SU-DHL-6 (cell line): ENCODE measurements at regions not wholly inside any gene's neighbourhood (a gene's known extent, or its start where the extent isn't known, plus 50 kb on each side); places are given as distances from the start of the nearest gene placed in this dataset.

ENCODE experiments used
- H2AFZ ChIP-seq: fragments of 200-600 bp; sonication (generic); 2 replicates; pipeline ENCODE4 v1.6.1; 2014; ENCODE audit warnings: low read depth, mild to moderate bottlenecking, moderate library complexity, mixed read lengths, antibody characterized with exemption, low read length; ENCODE audit not compliant: severe bottlenecking
- H3F3A ChIP-seq: fragments of 200-600 bp; shearing (Covaris generic); 2 replicates; pipeline ENCODE4 v1.6.0; 2016; ENCODE audit warnings: antibody characterized with exemption, mild to moderate bottlenecking; ENCODE audit not compliant: insufficient read depth
- H3K27ac ChIP-seq: fragments of 200-600 bp; sonication (generic); 2 replicates; pipeline ENCODE4 v1.5.1; 2016; ENCODE audit warnings: low read depth, mild to moderate bottlenecking, low read length, moderate library complexity, mixed read lengths
- H3K27me3 ChIP-seq: fragments of 200-600 bp; sonication (generic), shearing (Covaris generic); 2 replicates; pipeline ENCODE4 v1.6.0; 2014; ENCODE audit warnings: mild to moderate bottlenecking, low read length
- H3K36me3 ChIP-seq: fragments of 200-600 bp; sonication (generic); 2 replicates; pipeline ENCODE4 v1.6.1; 2014; ENCODE audit warnings: mild to moderate bottlenecking, low read length, mixed read lengths
- H3K4me2 ChIP-seq: fragments of 300-600, 200-600 bp; shearing (Covaris generic), sonication (generic); 2 replicates; pipeline ENCODE4 v1.6.0; 2014; ENCODE audit warnings: low read length, low read depth, mild to moderate bottlenecking; ENCODE audit not compliant: poor library complexity, severe bottlenecking
- H3K4me3 ChIP-seq: fragments of 200-600 bp; sonication (generic); 2 replicates; pipeline ENCODE4 v1.5.1; 2014; ENCODE audit warnings: antibody characterized with exemption, low read length, mild to moderate bottlenecking, mixed read lengths; ENCODE audit not compliant: insufficient read depth, poor library complexity, severe bottlenecking
- H3K79me2 ChIP-seq: fragments of 200-600 bp; sonication (generic); 2 replicates; pipeline ENCODE4 v1.6.1; 2014; ENCODE audit warnings: mild to moderate bottlenecking, low read length, moderate library complexity; ENCODE audit not compliant: insufficient read depth
- H3K9ac ChIP-seq: fragments of 200-600 bp; sonication (generic); 2 replicates; pipeline ENCODE4 v1.7.0; 2014; ENCODE audit warnings: mild to moderate bottlenecking, low read length
- H3K9me2 ChIP-seq: fragments of 200-600 bp; sonication (generic); replicated peaks from 2 replicates; pipeline ENCODE4 v1.6.1; 2014; ENCODE audit warnings: low read length; ENCODE audit not compliant: insufficient read depth
- H3K9me3 ChIP-seq: fragments of 200-600 bp; sonication (generic); 2 replicates; pipeline ENCODE4 v1.6.1; 2014; ENCODE audit warnings: low read length, mixed read lengths; ENCODE audit not compliant: insufficient read depth
- H4K20me1 ChIP-seq: fragments of 200-600 bp; sonication (generic); 2 replicates; pipeline ENCODE4 v1.6.1; 2014; ENCODE audit warnings: low read depth, mild to moderate bottlenecking, antibody characterized with exemption, low read length, moderate library complexity, mixed read lengths
- EZH2phosphoT487 ChIP-seq: fragments of 200-600 bp; sonication (generic), shearing (Covaris generic); conservative IDR thresholded peaks from 2 replicates; pipeline ENCODE4 v1.6.1; 2018; ENCODE audit warnings: mild to moderate bottlenecking, antibody characterized with exemption, low read length, moderate library complexity, mixed read lengths
- TF ChIP-seq, protein P1 (sequence below): fragments of 200-600 bp; sonication (generic); IDR thresholded peaks from one replicate; pipeline ENCODE4 v1.5.1; 2017; ENCODE audit warnings: antibody characterized with exemption, mild to moderate bottlenecking, low read length, moderate library complexity; ENCODE audit not compliant: insufficient read depth, poor library complexity, severe bottlenecking

- Histone ChIP-seq H3K9me3 (peaks cover 16% of the 10 kb centered on the region; the same call in 1 of the 2 replicates), H3K27ac (peak overlapping the region; percentile 97), H3K4me2 (peak overlapping the region; percentile 92), H3K79me2 (peaks cover 97% of the 10 kb centered on the region), H3K9me2 (no peaks in the 10 kb centered on the region), H2AFZ (no peak overlapping the region), H4K20me1 (no peaks in the 10 kb centered on the region), H3K9ac (no peak overlapping the region), H3K4me3 (peak overlapping the region; percentile 74), H3F3A (peaks cover 25% of the 10 kb centered on the region), H3K27me3 (no peaks in the 10 kb centered on the region), H3K36me3 (peaks cover 30% of the 10 kb centered on the region)
- no peak for TF ChIP-seq EZH2phosphoT487
- TF ChIP-seq, protein P1, sequence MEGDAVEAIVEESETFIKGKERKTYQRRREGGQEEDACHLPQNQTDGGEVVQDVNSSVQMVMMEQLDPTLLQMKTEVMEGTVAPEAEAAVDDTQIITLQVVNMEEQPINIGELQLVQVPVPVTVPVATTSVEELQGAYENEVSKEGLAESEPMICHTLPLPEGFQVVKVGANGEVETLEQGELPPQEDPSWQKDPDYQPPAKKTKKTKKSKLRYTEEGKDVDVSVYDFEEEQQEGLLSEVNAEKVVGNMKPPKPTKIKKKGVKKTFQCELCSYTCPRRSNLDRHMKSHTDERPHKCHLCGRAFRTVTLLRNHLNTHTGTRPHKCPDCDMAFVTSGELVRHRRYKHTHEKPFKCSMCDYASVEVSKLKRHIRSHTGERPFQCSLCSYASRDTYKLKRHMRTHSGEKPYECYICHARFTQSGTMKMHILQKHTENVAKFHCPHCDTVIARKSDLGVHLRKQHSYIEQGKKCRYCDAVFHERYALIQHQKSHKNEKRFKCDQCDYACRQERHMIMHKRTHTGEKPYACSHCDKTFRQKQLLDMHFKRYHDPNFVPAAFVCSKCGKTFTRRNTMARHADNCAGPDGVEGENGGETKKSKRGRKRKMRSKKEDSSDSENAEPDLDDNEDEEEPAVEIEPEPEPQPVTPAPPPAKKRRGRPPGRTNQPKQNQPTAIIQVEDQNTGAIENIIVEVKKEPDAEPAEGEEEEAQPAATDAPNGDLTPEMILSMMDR, result no peak
These were observed 60.4 kb upstream of the SLC1A4 start for GRCh38 chr2:64928813-64929212.

- TF ChIP-seq, protein P1, result no peak
- TF ChIP-seq EZH2phosphoT487, result no peak
- Histone ChIP-seq H3K79me2 (peaks cover 95% of the 10 kb centered on the region), H3K9me3 (peaks cover 16% of the 10 kb centered on the region; the same call in 1 of the 2 replicates), H3K27me3 (no peaks in the 10 kb centered on the region), H3K36me3 (peaks cover 30% of the 10 kb centered on the region), H3F3A (peaks cover 27% of the 10 kb centered on the region), H3K27ac (peak overlapping the region; percentile 97), H2AFZ (no peak overlapping the region), H3K4me2 (peak overlapping the region; percentile 92), H3K9ac (peak overlapping the region; percentile 91), H3K9me2 (no peaks in the 10 kb centered on the region), H3K4me3 (peak overlapping the region; percentile 74), H4K20me1 (no peaks in the 10 kb centered on the region)
These were observed 59.9 kb upstream of the SLC1A4 start for GRCh38 chr2:64929333-64929732.

- peak overlapping the region; percentile 74 for H3K4me3 ChIP-seq
- H3K36me3 ChIP-seq, result peaks cover 30% of the 10 kb centered on the region
- H3K79me2 ChIP-seq, result peaks cover 90% of the 10 kb centered on the region
- peak overlapping the region; percentile 91 for H3K9ac ChIP-seq
- H3F3A ChIP-seq, result peaks cover 36% of the 10 kb centered on the region
- H2AFZ ChIP-seq, result no peak overlapping the region
- H3K27ac ChIP-seq, result peak overlapping the region; percentile 97
- peaks cover 16% of the 10 kb centered on the region; the same call in 1 of the 2 replicates for H3K9me3 ChIP-seq
- peak overlapping the region; percentile 92 for H3K4me2 ChIP-seq
- H3K9me2 ChIP-seq, result no peaks in the 10 kb centered on the region
- H3K27me3 ChIP-seq, result no peaks in the 10 kb centered on the region
- TF ChIP-seq, protein P1, result no peak
- no peak for TF ChIP-seq EZH2phosphoT487
- H4K20me1 ChIP-seq, result no peaks in the 10 kb centered on the region
These were observed 58.9 kb upstream of the SLC1A4 start for GRCh38 chr2:64930258-64930671.
